Activated naive CD8-positive, alpha-beta T cell (primary cell): ENCODE measurements at regions not wholly inside any gene's neighbourhood (a gene's known extent, or its start where the extent isn't known, plus 50 kb on each side); places are given as distances from the start of the nearest gene placed in this dataset.
"Not testable (repeated sequence)": the region's sequence is repeated elsewhere in the genome, so short reads cannot be mapped to it uniquely, and the experiment has no call there.

Source experiments
- H3K27ac Mint-ChIP-seq: one replicate; pipeline ENCODE4 v1.8.0; 2021; ENCODE audit warnings: mixed read lengths
- H3K27me3 Mint-ChIP-seq: one replicate; pipeline ENCODE4 v1.8.0; 2021; ENCODE audit warnings: mixed read lengths
- H3K36me3 Mint-ChIP-seq: one replicate; pipeline ENCODE4 v1.8.0; 2021; ENCODE audit warnings: mixed read lengths
- H3K4me1 Mint-ChIP-seq: one replicate; pipeline ENCODE4 v1.8.0; 2021; ENCODE audit warnings: low read depth, mixed read lengths
- H3K4me3 Mint-ChIP-seq: one replicate; pipeline ENCODE4 v1.8.0; 2021; ENCODE audit warnings: mild to moderate bottlenecking, mixed read lengths
- H3K9me3 Mint-ChIP-seq: one replicate; pipeline ENCODE4 v1.8.0; 2021; ENCODE audit warnings: low read depth, mixed read lengths

DNA sequence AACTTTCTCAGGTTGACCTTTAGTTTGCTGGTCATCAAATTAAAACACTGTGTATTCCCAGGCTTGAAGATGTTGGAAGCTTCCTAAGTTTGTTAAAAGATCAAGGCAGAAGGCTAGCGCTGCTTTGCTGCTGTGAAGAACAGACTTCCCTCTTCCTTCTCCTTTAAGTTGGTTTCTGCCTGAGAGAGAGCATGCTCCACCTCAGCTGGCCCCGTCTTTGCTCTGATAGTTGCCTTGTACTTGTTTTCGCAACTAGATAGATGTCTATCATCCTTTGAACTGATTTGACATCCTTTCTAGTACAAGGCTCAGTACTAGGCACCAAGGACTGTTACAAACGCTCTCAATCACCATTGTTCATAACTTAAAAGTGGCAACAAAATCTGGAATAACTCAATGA, 177.8 kb upstream of the MKLN1 start:
- Mint-ChIP-seq H3K9me3 (no peaks in the 10 kb centered on the region), H3K36me3 (peaks cover 2% of the 10 kb centered on the region), H3K4me1 (no peaks in the 10 kb centered on the region), H3K27ac (no peak overlapping the region), H3K27me3 (no peaks in the 10 kb centered on the region), H3K4me3 (no peak overlapping the region)

DNA sequence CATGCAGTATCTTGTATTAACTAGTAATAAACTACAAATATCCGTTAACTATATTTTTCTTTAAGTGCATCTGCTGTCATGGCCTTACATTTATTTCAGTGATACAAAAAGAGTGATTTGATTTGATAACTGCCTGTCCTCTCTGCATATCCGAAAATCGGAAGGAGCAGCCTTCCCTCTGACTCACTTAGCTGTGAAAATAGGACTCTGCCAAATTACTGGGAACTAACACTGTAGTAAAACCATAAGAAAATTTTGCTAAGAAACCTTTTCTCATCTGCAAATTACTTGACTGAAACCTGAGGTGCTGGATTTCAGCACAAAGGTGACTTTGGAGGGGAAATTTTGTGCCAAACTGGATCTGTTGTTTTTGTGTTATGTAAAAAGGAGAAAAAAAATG, 176.6 kb upstream of the MKLN1 start:
- Mint-ChIP-seq H3K4me1 (no peaks in the 10 kb centered on the region), H3K27ac (no peak overlapping the region), H3K4me3 (no peak overlapping the region), H3K27me3 (no peaks in the 10 kb centered on the region), H3K9me3 (no peaks in the 10 kb centered on the region), H3K36me3 (peaks cover 2% of the 10 kb centered on the region)

DNA sequence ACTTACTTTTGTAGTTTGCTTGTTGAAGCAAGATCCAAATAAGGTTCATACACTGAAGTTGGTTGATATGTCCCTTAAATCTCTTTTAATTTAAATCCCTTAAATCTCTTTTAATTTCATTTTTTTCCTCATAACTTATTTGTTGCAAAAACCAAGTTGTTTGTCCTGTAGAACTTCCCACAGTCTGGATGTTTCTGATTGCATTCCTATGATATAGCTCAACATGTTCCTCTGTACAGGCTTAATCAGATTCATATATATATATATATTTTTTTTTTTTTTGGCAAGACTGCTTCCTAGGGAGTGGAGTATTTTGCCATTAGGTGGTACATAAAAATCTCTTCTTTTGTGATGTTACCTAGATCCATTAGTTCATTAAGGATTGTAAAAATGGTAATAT, 174.9 kb upstream of the MKLN1 start:
- Mint-ChIP-seq H3K27me3 (no peaks in the 10 kb centered on the region), H3K36me3 (peaks cover 2% of the 10 kb centered on the region), H3K4me3 (no peak overlapping the region), H3K4me1 (no peaks in the 10 kb centered on the region), H3K27ac (no peak overlapping the region), H3K9me3 (no peaks in the 10 kb centered on the region)

DNA sequence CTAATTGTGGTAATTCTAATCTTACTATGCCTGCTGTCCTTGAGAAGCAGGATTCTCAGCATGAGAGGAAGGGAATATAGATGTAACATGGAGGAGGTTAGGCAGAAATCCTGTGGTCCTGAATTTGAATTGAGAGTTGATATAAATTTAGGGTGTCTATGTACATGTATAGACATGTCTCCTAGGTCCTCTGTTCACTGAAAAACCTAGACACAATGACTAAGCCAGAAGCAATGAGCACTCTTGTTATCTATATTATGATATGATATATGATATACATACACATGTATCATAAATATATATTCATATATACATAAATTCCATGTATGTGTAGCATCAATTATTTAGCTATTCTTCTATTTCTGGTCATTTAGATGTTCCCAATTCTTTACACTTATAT, 173.3 kb upstream of the MKLN1 start:
- Mint-ChIP-seq H3K36me3 (peaks cover 2% of the 10 kb centered on the region), H3K27me3 (no peaks in the 10 kb centered on the region), H3K9me3 (no peaks in the 10 kb centered on the region)

DNA sequence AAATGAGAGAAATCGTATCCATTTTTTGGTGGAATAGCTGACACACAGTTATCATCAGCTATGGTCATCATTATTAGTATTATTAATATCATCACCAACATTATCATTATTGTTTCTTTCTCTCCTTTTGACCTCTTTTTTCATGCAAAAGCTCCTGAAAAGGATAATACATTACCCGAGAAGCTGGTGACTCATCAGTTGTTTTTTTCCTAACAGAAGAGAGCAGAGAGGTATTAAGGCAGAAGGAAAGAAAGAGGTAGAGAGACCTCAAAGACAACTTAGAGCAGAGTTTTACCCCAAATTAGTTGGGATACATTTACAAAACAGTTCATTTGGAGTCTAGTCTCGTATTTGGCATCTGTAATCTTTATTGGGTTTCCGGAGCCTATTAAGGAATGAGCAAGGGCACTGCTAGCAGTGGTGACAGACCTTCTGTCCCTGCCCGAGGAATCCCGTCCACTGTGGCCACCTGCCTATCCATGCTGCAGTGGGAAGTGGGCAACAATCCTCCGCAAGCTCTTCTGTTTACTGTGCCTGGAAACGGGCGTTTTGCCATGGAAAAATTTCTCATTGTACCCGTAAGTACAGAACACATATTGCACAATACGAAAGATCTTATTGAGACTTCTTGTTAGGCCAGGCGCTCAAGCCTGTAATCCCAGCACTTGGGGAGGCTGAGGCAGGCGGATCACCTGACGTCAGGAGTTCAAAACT, 170.0 kb upstream of the MKLN1 start:
- Mint-ChIP-seq H3K4me3 (no peak overlapping the region), H3K9me3 (no peaks in the 10 kb centered on the region), H3K27ac (no peak overlapping the region), H3K4me1 (no peaks in the 10 kb centered on the region), H3K36me3 (peaks cover 2% of the 10 kb centered on the region), H3K27me3 (no peaks in the 10 kb centered on the region)

More for the DNA sequence above, 173.3 kb upstream of the MKLN1 start:
- H3K27ac Mint-ChIP-seq: no peak overlapping the region
- no peaks in the 10 kb centered on the region for H3K4me1 Mint-ChIP-seq
- H3K4me3 Mint-ChIP-seq: no peak overlapping the region

DNA sequence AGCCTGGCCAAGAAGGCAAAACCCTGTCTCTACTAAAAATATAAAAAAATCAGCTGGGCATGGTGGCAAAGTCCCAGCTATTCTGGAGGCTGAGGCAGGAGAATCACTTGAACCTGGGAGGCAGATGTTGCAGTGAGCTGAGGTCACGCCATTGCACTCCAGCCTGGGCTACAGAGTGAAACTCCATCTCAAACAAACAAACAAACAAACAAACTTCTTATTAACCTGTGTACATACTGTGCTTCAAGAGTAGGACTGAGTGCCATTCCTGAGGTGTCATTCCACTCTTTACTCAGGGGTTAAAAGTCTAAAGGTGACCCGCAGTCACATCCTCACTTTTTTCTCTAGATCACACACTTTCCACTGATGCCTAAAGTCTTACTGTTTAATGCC, 169.4 kb upstream of the MKLN1 start:
- not testable (repeated sequence) for H3K36me3 Mint-ChIP-seq, H3K4me1 Mint-ChIP-seq, H3K27me3 Mint-ChIP-seq, H3K27ac Mint-ChIP-seq, H3K9me3 Mint-ChIP-seq, H3K4me3 Mint-ChIP-seq

DNA sequence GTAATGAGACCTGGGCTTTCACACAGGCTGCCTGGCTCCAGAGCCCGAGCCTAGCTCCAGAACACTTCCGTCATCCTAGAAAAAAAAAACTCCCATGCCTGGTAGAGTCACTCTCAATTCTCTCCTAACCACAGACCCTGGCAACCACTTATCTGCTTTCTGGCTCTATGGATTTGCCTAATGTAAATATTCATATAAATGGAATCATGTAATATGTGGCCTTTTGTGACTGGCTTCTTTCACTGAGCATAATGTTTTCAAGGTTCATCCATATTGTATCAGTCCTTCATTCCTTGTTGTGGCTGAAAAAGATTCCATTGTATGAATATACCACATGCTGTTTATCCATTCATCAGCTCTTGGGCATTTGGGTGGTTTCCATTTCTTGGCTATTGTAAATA, 167.7 kb upstream of the MKLN1 start:
- Mint-ChIP-seq H3K4me3 (no peak overlapping the region), H3K27me3 (no peaks in the 10 kb centered on the region), H3K9me3 (no peaks in the 10 kb centered on the region), H3K36me3 (no peaks in the 10 kb centered on the region), H3K27ac (no peak overlapping the region), H3K4me1 (no peaks in the 10 kb centered on the region)

DNA sequence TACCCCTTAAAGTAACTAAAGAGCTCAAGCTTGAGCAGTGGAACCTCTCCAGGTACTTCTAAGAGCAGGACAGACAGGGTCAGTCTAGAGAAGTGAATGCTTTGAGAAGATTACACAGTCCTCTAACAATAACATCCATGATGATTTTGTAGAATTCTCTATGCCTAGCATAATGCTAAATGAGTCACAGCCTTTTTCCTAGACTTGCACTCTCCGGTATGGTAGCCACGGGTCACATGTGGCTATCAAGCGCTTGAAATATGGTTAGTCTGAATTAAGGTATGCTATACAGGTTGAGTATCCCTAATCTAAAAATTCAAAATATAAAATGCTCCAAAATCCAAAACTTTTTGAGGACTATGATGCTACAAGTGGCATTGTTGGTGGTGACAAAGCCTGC, 166.6 kb upstream of the MKLN1 start:
- H3K27me3 Mint-ChIP-seq: no peaks in the 10 kb centered on the region
- H3K4me3 Mint-ChIP-seq: no peak overlapping the region
- H3K36me3 Mint-ChIP-seq: no peaks in the 10 kb centered on the region
- H3K4me1 Mint-ChIP-seq: no peaks in the 10 kb centered on the region
- no peaks in the 10 kb centered on the region for H3K9me3 Mint-ChIP-seq
- no peak overlapping the region for H3K27ac Mint-ChIP-seq

DNA sequence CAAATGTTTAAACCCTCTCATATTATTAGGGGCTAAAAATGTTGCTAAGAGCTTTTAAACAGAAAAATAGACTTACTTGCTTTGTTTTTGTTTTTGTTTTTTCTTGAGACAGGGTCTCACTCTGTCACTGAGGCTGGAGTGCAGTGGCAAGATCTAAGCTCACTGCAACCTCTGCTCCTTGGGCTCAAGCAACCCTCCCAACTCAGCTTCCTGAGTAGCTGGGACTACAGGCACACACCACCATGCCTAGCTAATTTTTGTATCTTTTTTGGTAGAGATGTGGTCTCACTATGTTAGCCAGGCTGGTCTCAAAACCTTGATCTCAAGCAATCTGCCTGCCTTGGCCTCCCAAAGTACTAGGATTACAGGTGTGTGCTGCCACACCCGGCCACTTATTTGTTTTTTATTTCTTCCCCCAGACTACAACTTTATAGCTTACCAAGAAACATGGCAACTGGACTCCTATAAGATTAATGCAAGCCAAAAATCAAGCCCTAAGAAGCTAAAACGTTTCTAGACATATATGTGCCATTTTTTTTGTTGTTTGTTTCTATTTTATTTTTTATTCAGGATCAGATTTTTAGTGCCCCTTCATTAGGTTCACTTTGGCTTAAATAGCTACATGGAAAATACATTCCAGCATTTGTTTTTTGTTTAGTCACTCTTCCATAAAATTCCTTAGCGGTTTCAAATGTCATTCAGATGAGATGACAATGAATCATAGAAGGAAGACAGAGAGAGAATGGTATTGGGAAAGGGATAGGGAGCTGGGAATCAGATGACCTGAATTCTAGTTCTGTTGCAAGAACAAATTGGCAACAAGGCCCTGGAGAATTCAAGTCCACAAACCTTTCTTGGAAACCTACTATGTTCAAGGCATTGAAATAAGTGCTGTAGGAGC, 163.4 kb upstream of the MKLN1 start:
- H3K27ac Mint-ChIP-seq: no peak overlapping the region

DNA sequence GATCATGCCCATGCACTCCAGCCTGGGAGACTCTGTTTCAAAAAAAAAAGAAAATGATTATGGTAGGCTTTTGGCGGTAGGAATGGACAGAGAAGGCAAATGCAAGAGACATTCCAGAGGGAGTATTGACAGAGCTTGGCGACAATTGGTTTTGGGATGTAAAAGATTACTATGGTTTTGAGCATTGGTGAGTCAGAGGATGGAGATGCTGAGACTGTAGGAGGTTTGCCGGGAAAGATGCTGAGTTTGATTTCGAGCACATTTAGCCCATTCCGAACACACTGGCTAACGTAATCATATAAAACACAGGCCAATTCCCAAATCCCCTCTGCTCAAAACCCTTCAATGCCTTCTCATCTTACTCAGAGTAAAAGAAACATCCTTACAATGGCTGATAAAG, 161.6 kb upstream of the MKLN1 start:
- Mint-ChIP-seq H3K4me1 (no peaks in the 10 kb centered on the region), H3K9me3 (no peaks in the 10 kb centered on the region), H3K27ac (no peak overlapping the region), H3K4me3 (no peak overlapping the region), H3K36me3 (no peaks in the 10 kb centered on the region), H3K27me3 (no peaks in the 10 kb centered on the region)

More for the DNA sequence above, 163.4 kb upstream of the MKLN1 start:
- H3K27me3 Mint-ChIP-seq: no peaks in the 10 kb centered on the region
- H3K36me3 Mint-ChIP-seq: no peaks in the 10 kb centered on the region
- no peaks in the 10 kb centered on the region for H3K9me3 Mint-ChIP-seq
- no peaks in the 10 kb centered on the region for H3K4me1 Mint-ChIP-seq
- no peak overlapping the region for H3K4me3 Mint-ChIP-seq

DNA sequence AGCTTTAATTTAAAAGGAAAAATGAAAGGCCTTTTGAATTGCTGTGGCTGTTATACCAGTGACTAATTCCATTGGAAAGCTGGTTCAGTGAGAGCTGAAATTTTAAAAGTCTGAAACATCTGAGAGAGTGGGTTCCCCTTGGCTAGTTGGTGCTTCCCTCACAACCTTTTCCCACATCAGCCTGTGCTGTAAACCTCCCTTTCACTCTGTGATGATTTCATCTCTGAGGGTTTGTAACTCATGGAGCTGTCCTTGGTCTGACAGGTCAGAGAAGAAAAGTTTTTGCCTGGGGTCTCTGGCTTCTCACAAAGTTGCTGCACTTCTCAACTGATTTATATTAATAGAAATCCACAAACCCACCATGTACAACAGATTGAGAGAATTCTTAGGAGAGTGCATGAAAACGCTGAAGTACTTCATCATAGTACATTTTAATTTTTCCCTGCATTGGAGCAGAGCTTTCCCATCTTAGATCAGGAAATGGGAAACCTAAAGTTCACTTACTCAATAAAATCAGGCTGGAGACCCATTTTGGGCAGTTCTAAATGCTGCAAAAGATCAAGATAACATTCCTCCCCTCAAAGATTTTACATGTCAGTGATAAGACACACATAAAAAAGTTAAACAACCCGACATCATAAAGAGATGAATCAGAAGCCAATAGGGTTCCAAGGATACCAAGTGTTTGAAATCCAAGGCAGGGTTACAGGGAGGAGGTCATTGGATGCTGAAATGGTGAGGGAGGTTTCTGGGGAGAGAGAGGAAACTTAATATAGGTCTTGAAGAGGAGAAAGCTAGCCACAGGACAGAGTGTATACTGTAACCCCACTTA, 157.0 kb upstream of the MKLN1 start:
- Mint-ChIP-seq H3K9me3 (no peaks in the 10 kb centered on the region), H3K4me1 (no peaks in the 10 kb centered on the region), H3K4me3 (no peak overlapping the region), H3K27me3 (no peaks in the 10 kb centered on the region), H3K36me3 (no peaks in the 10 kb centered on the region), H3K27ac (no peak overlapping the region)

DNA sequence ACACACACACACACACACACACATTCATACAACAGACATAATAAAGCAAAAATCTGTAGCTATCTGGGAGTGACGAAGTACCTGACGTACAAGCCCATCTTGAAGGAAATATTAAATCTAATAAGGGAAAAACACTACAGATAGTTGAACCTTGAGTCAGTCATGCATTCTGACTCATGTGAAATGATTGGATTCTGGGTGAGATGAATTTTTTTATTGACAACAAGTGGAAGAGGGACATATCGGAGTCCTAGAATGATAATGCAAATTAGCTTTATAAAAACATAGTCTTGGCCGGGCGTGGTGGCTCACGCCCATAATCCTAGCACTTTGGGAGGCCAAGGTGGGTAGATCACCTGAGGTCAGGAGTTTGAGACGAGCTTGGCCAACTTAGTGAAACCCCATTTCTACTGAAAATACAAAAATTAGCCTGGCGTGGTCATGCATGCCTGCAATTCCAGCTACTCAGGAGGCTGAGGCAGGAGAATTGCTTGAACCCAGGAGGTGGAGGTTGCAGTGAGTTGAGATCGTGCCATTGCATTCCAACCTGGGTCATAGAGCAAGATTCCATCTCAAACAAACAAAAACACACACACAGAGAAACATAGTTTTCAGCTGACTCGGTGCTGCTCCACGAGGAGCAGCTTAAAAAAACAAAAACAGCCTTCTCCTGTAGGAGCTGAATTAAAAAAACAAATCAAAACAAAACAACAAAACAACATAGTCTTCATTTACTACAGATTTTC, 154.4 kb upstream of the MKLN1 start:
- H3K27ac Mint-ChIP-seq: no peak overlapping the region
- H3K27me3 Mint-ChIP-seq: no peaks in the 10 kb centered on the region
- no peaks in the 10 kb centered on the region for H3K4me1 Mint-ChIP-seq
- H3K4me3 Mint-ChIP-seq: no peak overlapping the region
- peaks cover 2% of the 10 kb centered on the region for H3K36me3 Mint-ChIP-seq
- H3K9me3 Mint-ChIP-seq: no peaks in the 10 kb centered on the region

DNA sequence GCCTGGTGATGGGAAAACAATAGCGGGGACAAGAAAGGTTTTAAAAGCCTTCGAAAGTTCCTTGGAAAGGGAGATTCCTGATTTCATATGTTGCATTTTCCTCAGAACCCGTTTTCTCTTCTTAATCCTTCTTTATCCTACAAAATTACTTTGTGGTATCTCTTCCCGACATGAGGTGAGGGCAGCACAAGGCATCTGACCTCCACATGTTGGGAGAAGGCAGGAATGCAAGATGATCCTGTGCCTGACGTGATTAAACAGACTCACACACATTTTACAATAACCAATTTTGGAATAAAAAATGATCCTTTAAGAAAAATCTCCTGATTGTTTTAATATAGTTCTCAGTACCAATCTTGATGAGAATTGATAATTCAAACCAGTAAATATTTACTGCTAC, 153.3 kb upstream of the MKLN1 start:
- H3K36me3 Mint-ChIP-seq: peaks cover 2% of the 10 kb centered on the region

DNA sequence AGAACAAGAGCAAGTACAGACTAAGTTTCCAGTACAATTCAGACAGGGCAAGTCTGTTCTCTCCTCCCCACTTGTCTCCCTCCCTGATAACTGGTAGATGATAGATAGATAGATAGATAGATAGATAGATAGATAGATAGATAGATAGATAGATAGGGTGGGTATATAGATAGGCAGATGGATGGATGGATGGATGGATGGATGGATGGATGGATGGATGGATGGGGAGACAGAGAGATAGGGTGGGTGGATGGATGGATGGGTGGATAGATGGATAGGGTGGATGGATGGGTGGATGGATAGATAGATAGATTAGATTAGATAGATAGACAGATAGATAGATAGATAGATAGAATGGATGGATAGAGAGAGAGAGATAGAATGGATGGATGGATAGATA, 152.8 kb upstream of the MKLN1 start:
- no peak overlapping the region for H3K27ac Mint-ChIP-seq
- peaks cover 2% of the 10 kb centered on the region for H3K36me3 Mint-ChIP-seq

More for the DNA sequence above, 153.3 kb upstream of the MKLN1 start:
- Mint-ChIP-seq H3K4me1 (no peaks in the 10 kb centered on the region), H3K4me3 (no peak overlapping the region), H3K27ac (no peak overlapping the region), H3K9me3 (no peaks in the 10 kb centered on the region), H3K27me3 (no peaks in the 10 kb centered on the region)

More for the DNA sequence above, 152.8 kb upstream of the MKLN1 start:
- H3K27me3 Mint-ChIP-seq: no peaks in the 10 kb centered on the region
- no peaks in the 10 kb centered on the region for H3K4me1 Mint-ChIP-seq
- no peak overlapping the region for H3K4me3 Mint-ChIP-seq
- H3K9me3 Mint-ChIP-seq: no peaks in the 10 kb centered on the region
